ENCODE measurements at regions not wholly inside any gene's neighbourhood (a gene's known extent, or its start where the extent isn't known, plus 50 kb on each side); places are given as distances from the start of the nearest gene placed in this dataset.

DNA sequence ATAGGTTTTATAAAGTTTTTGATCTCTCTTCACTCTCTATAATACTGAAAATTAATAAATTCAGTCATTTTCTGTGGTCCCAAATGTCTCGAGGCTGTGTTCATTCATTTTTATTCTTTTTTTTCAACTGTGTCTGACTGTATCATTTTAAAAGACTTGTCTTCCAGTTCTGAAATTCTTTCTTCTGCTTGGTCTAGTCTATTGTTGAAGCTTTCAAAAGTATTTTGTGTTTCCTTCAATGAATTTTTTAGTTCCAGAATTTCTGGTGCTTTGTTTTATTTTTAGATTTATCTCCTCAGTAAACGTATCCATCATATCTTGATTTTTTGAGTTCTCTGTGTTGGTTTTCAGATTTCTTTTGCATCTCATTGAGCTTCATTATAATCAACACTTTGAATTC, 161.0 kb upstream of the CHRM3 start:
- TF ChIP-seq, protein P1, sequence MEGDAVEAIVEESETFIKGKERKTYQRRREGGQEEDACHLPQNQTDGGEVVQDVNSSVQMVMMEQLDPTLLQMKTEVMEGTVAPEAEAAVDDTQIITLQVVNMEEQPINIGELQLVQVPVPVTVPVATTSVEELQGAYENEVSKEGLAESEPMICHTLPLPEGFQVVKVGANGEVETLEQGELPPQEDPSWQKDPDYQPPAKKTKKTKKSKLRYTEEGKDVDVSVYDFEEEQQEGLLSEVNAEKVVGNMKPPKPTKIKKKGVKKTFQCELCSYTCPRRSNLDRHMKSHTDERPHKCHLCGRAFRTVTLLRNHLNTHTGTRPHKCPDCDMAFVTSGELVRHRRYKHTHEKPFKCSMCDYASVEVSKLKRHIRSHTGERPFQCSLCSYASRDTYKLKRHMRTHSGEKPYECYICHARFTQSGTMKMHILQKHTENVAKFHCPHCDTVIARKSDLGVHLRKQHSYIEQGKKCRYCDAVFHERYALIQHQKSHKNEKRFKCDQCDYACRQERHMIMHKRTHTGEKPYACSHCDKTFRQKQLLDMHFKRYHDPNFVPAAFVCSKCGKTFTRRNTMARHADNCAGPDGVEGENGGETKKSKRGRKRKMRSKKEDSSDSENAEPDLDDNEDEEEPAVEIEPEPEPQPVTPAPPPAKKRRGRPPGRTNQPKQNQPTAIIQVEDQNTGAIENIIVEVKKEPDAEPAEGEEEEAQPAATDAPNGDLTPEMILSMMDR (IDR thresholded peaks at IDR 0.05; ENCODE audit: poor library complexity, severe bottlenecking) = no peak
- no peak for TF ChIP-seq EZH2 (IDR thresholded peaks at IDR 0.05; ENCODE audit: borderline replicate concordance, insufficient read depth, low read length, poor library complexity, severe bottlenecking)

Data from neural cell (in vitro differentiated cells).